Endothelial cell of umbilical vein (primary cell): ENCODE measurements at regions not wholly inside any gene's neighbourhood (a gene's known extent, or its start where the extent isn't known, plus 50 kb on each side); places are given as distances from the start of the nearest gene placed in this dataset.

Experiments
- BruUV-seq: library from RNA; stranded (reverse); fragments of 400-500 nt; replicated peaks from 2 replicates; lab custom pipeline; 2021; lab: Mats Ljungman, UMichigan
- CTCF ChIA-PET: fragments of 300-600, 350-600 bp; sonication (Branson Sonifier 250); formaldehyde crosslinking; loops from one replicate; lab custom pipeline; 2021; ENCODE audit warnings: antibody characterized with exemption, inconsistent platforms; lab: Charles Lee
- POLR2A ChIA-PET: fragments of 300-600, 350-600 bp; sonication (Branson Sonifier 250); formaldehyde crosslinking; loops from one replicate; lab custom pipeline; 2021; ENCODE audit warnings: antibody characterized with exemption, inconsistent platforms; lab: Charles Lee
- DNase-seq: peaks from one replicate; pipeline ENCODE4 v3.0.0-alpha.2; 2011; ENCODE audit warnings: low read depth, low spot score
- FAIRE-seq: peaks from 2 replicates; lab custom pipeline; 2011; peaks lifted over from hg19 to GRCh38; lab: Jason Lieb, UNC
- H2AFZ ChIP-seq: 2 replicates; pipeline ENCODE4 v1.6.0; 2012; ENCODE audit warnings: low read depth, low read length, control low read depth, inconsistent platforms
- H3K27ac ChIP-seq: 2 replicates; pipeline ENCODE4 v1.5.1; 2011; ENCODE audit warnings: low read depth, mild to moderate bottlenecking, control low read depth, low read length, moderate library complexity; ENCODE audit not compliant: insufficient read depth
- H3K27me3 ChIP-seq, 2 experiments: 2 replicates each; pipeline versions ENCODE4 v1.6.0 to v1.6.1; 2011; ENCODE audit warnings: low read length in 2 of 2, mixed read lengths in 1 of 2; ENCODE audit not compliant: control insufficient read depth in 2 of 2, insufficient read depth in 2 of 2
- H3K36me3 ChIP-seq, 2 experiments: 2 replicates in 1 of 2; 3 replicates in 1 of 2; pipeline ENCODE4 v1.5.1; 2011; ENCODE audit warnings: low read length in 2 of 2, mild to moderate bottlenecking in 1 of 2, moderate library complexity in 1 of 2; ENCODE audit not compliant: control insufficient read depth in 2 of 2, insufficient read depth in 2 of 2; ENCODE audit errors: extremely low read depth in 1 of 2
- H3K4me1 ChIP-seq: 3 replicates; pipeline ENCODE4 v1.5.1; 2011; ENCODE audit warnings: mild to moderate bottlenecking, low read length; ENCODE audit not compliant: control insufficient read depth, insufficient read depth; ENCODE audit errors: extremely low read depth
- H3K4me2 ChIP-seq: 2 replicates; pipeline ENCODE4 v1.6.1; 2011; ENCODE audit warnings: low read length, control low read depth, mixed read lengths; ENCODE audit not compliant: insufficient read depth
- H3K4me3 ChIP-seq, 3 experiments: fragments of 200-600 bp in 1 of 3; sonication (generic), shearing (Covaris generic) in 1 of 3; replicated peaks in 1 of 3; 2 replicates each; pipeline ENCODE4 v1.5.1; 2011 to 2016; ENCODE audit warnings: control low read depth in 3 of 3, low read length in 3 of 3, mild to moderate bottlenecking in 2 of 3, inconsistent platforms in 1 of 3, low read depth in 1 of 3, moderate library complexity in 1 of 3; ENCODE audit not compliant: insufficient read depth in 1 of 3
- H3K79me2 ChIP-seq: 2 replicates; pipeline ENCODE4 v1.6.0; 2012; ENCODE audit warnings: low read length, inconsistent platforms; ENCODE audit not compliant: control insufficient read depth, insufficient read depth
- H3K9ac ChIP-seq: replicated peaks from 2 replicates; pipeline ENCODE3; 2011; ENCODE audit warnings: low read length, control low read depth; ENCODE audit not compliant: insufficient read depth; ENCODE audit errors: extremely low read depth
- H3K9me1 ChIP-seq: replicated peaks from 3 replicates; pipeline ENCODE4 v1.6.0; 2011; ENCODE audit warnings: mild to moderate bottlenecking, low read length; ENCODE audit not compliant: control insufficient read depth, insufficient read depth; ENCODE audit errors: extremely low read depth
- H3K9me3 ChIP-seq: replicated peaks from 2 replicates; pipeline ENCODE4 v1.5.1; 2012; ENCODE audit warnings: low read length, inconsistent platforms; ENCODE audit not compliant: control insufficient read depth, insufficient read depth
- H4K20me1 ChIP-seq: replicated peaks from 2 replicates; pipeline ENCODE3; 2011; ENCODE audit warnings: mild to moderate bottlenecking, low read length; ENCODE audit not compliant: control insufficient read depth, insufficient read depth; ENCODE audit errors: extremely low read depth
- CTCF ChIP-seq, 2 donors: IDR thresholded peaks; 1 replicate in 1 of 2; 2 replicates in 1 of 2; pipeline ENCODE4 v1.5.1; 2011; ENCODE audit warnings: low read length in 2 of 2, mild to moderate bottlenecking in 2 of 2, moderate library complexity in 2 of 2, control low read depth in 1 of 2, inconsistent platforms in 1 of 2, low read depth in 1 of 2; ENCODE audit not compliant: insufficient read depth in 1 of 2; ENCODE audit errors: extremely low read depth in 1 of 2
- EZH2 ChIP-seq: IDR thresholded peaks from 2 replicates; pipeline ENCODE4 v1.6.1; 2012; ENCODE audit warnings: borderline replicate concordance, low read depth, mild to moderate bottlenecking, moderate library complexity, low read length, inconsistent platforms; ENCODE audit not compliant: severe bottlenecking
- FOS ChIP-seq: IDR thresholded peaks from 2 replicates; pipeline ENCODE4 v1.6.1; 2011; ENCODE audit warnings: mild to moderate bottlenecking, low read length, moderate library complexity, borderline replicate concordance; ENCODE audit not compliant: insufficient read depth
- GATA2 ChIP-seq: IDR thresholded peaks from 2 replicates; pipeline ENCODE4 v1.7.0; 2011; ENCODE audit warnings: low read depth, mild to moderate bottlenecking, moderate library complexity, mixed read lengths, low read length; ENCODE audit not compliant: insufficient read length, insufficient read depth
- JUN ChIP-seq: IDR thresholded peaks from 2 replicates; pipeline ENCODE4 v1.6.1; 2011; ENCODE audit warnings: borderline replicate concordance, low read depth; ENCODE audit not compliant: insufficient read length, insufficient read depth
- MAX ChIP-seq: IDR thresholded peaks from 2 replicates; pipeline ENCODE4 v1.6.1; 2011; ENCODE audit not compliant: insufficient read depth, insufficient read length
- MYC ChIP-seq: IDR thresholded peaks from one replicate; pipeline ENCODE4 v1.6.1; 2011; ENCODE audit warnings: mild to moderate bottlenecking, low read depth, low read length
- POLR2A ChIP-seq: IDR thresholded peaks from 2 replicates; pipeline ENCODE4 v1.6.1; 2012; ENCODE audit warnings: low read depth, mild to moderate bottlenecking, control low read depth, low read length
- POLR2AphosphoS5 ChIP-seq: IDR thresholded peaks from 2 replicates; pipeline ENCODE4 v1.6.1; 2012; ENCODE audit warnings: low read depth, mild to moderate bottlenecking, control low read depth, low read length, moderate library complexity; ENCODE audit not compliant: insufficient read depth
- dilution Hi-C: fragments of 300-500 bp; cut with MboI; formaldehyde crosslinking; loops from one replicate; pipeline ENCODE4 v1.15.0; 2019; ENCODE audit warnings: low sequenced_read_pairs; ENCODE audit not compliant: extremely low pct_ligation_motif_present
- intact Hi-C: fragments of 100-400 bp; cut with micrococcal nuclease; formaldehyde crosslinking; loops from one replicate; pipeline ENCODE4 v1.10.0; 2022

GRCh38 chr2:221125691-221126090, 446.4 kb downstream of the EPHA4 start:
- intact Hi-C loops, result no loop called here
- Histone ChIP-seq H4K20me1 (no peaks in the 10 kb centered on the region), H3K4me1 (no peaks in the 10 kb centered on the region), H3K27ac (no peak overlapping the region), H3K4me2 (no peak overlapping the region), H3K36me3 (no peaks in the 10 kb centered on the region), H3K9me3 (no peaks in the 10 kb centered on the region), H3K27me3 (peaks cover 0 to 2% of the 10 kb centered on the region in 2 experiments), H3K9me1 (no peaks in the 10 kb centered on the region), H3K79me2 (no peaks in the 10 kb centered on the region), H3K4me3 (no peak overlapping the region), H2AFZ (no peak overlapping the region), H3K9ac (no peak overlapping the region)
- ChIA-PET CTCF (no interaction called here), POLR2A (no interaction called here)
- FAIRE-seq (no peak), DNase-seq (no peak)
- BruUV-seq, result no TSS peak
- dilution Hi-C loops, result no loop called here
- TF ChIP-seq FOS (no peak), POLR2AphosphoS5 (no peak), EZH2 (no peak), GATA2 (no peak), POLR2A (no peak), JUN (no peak)

GRCh38 chr2:221129657-221130056, 442.4 kb downstream of the EPHA4 start:
- H2AFZ ChIP-seq, result no peak overlapping the region
- no peak overlapping the region for H3K4me2 ChIP-seq
- H4K20me1 ChIP-seq, result no peaks in the 10 kb centered on the region
- BruUV-seq, result no TSS peak
- peaks cover 0 to 2% of the 10 kb centered on the region in 2 experiments for H3K27me3 ChIP-seq
- H3K9me1 ChIP-seq, result no peaks in the 10 kb centered on the region
- TF ChIP-seq EZH2 (no peak), JUN (no peak), POLR2AphosphoS5 (no peak), MAX (no peak), CTCF (IDR thresholded peaks at IDR 0.05; ENCODE audit: extremely low read depth in 1 of 2, insufficient read depth in 1 of 2, low read depth in 1 of 2, low read length in 2 of 2) (no peak), MYC (no peak), GATA2 (no peak), POLR2A (no peak), FOS (no peak)
- no peaks in the 10 kb centered on the region for H3K36me3 ChIP-seq
- dilution Hi-C loops (no loop called here), intact Hi-C loops (no loop called here)
- H3K9me3 ChIP-seq, result no peaks in the 10 kb centered on the region
- POLR2A ChIA-PET, result no interaction called here
- no peak overlapping the region for H3K4me3 ChIP-seq
- FAIRE-seq, result no peak
- H3K79me2 ChIP-seq, result no peaks in the 10 kb centered on the region
- no peaks in the 10 kb centered on the region for H3K4me1 ChIP-seq
- no peak for DNase-seq
- CTCF ChIA-PET, result no interaction called here
- no peak overlapping the region for H3K9ac ChIP-seq
- H3K27ac ChIP-seq, result no peak overlapping the region
